ENCODE measurements at regions not wholly inside any gene's neighbourhood (a gene's known extent, or its start where the extent isn't known, plus 50 kb on each side); places are given as distances from the start of the nearest gene placed in this dataset.
"Not testable (repeated sequence)": the region's sequence is repeated elsewhere in the genome, so short reads cannot be mapped to it uniquely, and the experiment has no call there.

DNA sequence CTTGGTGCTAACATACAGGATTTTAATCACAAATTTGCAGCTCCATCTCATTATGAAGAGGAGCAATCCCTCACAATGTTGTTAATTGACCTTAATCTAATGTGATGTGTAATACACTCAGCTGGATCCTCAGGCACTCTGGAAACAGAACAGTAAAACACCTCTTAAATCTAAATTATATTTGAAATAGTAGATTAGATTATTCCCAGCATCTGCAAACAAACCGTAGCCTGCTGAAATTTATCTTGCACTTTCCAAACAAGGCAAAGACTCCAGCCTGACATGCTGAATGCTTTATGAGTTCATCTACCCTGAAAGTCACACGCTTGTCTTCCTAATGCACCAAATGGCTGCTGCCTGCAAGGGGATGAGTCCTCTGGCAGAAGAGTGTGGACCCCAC lies 402.3 kb upstream of the GYPC start:
- DNase-seq (ENCODE audit: low spot score in 2 of 2): no peak
- intact Hi-C loops (cut with DNase I; ENCODE audit: low total_unique reads): no loop called here
- no peak overlapping the region for H3K4me3 ChIP-seq (ENCODE audit: low read depth, poor library complexity, severe bottlenecking)
- TF ChIP-seq CTCF (IDR thresholded peaks at IDR 0.05): no peak
- no peak for TF ChIP-seq POLR2A (IDR thresholded peaks at IDR 0.05)
- 62 to 63% methylated on average over 2 of the region's 2 CpGs for WGBS, 2 donors

DNA sequence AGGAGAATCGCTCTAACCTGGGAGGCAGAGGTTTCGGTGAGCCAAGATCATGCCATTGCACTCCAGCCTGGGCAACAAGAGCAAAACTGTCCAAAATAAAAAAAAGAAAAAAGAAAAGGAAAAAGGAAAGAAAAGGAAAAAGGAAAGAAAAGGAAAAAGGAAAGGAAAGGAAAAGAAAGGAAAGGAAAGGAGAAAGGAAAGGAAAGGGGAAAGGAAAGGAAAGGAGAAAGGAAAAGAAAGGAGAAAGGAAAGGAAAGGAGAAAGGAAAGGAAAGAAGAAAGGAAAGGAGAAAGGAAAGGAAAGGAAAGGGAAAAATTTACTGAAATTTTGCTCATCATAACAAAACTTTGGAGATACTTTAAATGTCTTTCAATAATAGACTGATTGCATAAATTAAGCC lies 391.3 kb upstream of the GYPC start:
- intact Hi-C loops (cut with DNase I; ENCODE audit: low total_unique reads): no loop called here
- no peak overlapping the region for H3K4me3 ChIP-seq (ENCODE audit: low read depth, poor library complexity, severe bottlenecking)
- WGBS, 2 donors: 96 to 98% methylated on average over 2 of the region's 2 CpGs
- TF ChIP-seq CTCF (IDR thresholded peaks at IDR 0.05) (no peak), POLR2A (IDR thresholded peaks at IDR 0.05) (no peak)
- no peak for DNase-seq (ENCODE audit: low spot score in 2 of 2)

GRCh38 chr2:126269911-126270310 lies 386.0 kb upstream of the GYPC start:
- no peak overlapping the region for H3K4me3 ChIP-seq (ENCODE audit: low read depth, poor library complexity, severe bottlenecking)
- intact Hi-C loops (cut with DNase I; ENCODE audit: low total_unique reads): no loop called here
- TF ChIP-seq POLR2A (IDR thresholded peaks at IDR 0.05): no peak
- TF ChIP-seq CTCF (IDR thresholded peaks at IDR 0.05): no peak
- 88 to 90% methylated on average over 3 of the region's 3 CpGs for WGBS, 2 donors
- DNase-seq (ENCODE audit: low spot score in 2 of 2): no peak

GRCh38 chr2:126270587-126270986 lies 385.4 kb upstream of the GYPC start:
- intact Hi-C loops (cut with DNase I; ENCODE audit: low total_unique reads): no loop called here
- H3K4me3 ChIP-seq (ENCODE audit: low read depth, poor library complexity, severe bottlenecking): no peak overlapping the region
- no peak for DNase-seq (ENCODE audit: low spot score in 2 of 2)
- 30 to 33% methylated on average over 2 of the region's 2 CpGs for WGBS, 2 donors
- no peak for TF ChIP-seq POLR2A (IDR thresholded peaks at IDR 0.05)
- TF ChIP-seq CTCF (IDR thresholded peaks at IDR 0.05): no peak

DNA sequence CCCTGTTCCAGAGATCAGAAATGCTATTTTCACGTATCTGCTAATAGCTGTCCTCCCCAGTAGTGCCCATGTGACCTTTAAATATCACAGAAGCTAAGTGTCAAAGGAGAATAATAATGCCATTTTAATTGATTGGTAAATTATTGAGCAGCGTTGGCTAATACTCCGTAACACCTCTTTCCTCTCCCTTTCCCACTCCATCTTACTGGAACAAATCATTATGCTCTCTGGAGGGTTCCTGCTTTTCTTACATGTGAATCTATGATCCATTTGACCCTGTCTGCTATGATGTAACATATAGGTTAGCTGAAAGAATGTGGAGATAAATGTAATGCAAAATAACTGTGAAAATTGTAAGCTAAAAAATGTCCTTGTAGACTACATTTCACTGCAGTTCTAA lies 383.6 kb upstream of the GYPC start:
- intact Hi-C loops (cut with DNase I; ENCODE audit: low total_unique reads): no loop called here
- no peak overlapping the region for H3K4me3 ChIP-seq (ENCODE audit: low read depth, poor library complexity, severe bottlenecking)
- WGBS, 2 donors: 70% methylated on average over 3 of the region's 3 CpGs
- no peak for TF ChIP-seq CTCF (IDR thresholded peaks at IDR 0.05)
- no peak for TF ChIP-seq POLR2A (IDR thresholded peaks at IDR 0.05)
- DNase-seq (ENCODE audit: low spot score in 2 of 2): no peak

GRCh38 chr2:126275098-126275497 lies 380.9 kb upstream of the GYPC start:
- no peak for DNase-seq (ENCODE audit: low spot score in 2 of 2)
- intact Hi-C loops (cut with DNase I; ENCODE audit: low total_unique reads): no loop called here
- WGBS, 2 donors: 88% methylated on average over 2 of the region's 2 CpGs

DNA sequence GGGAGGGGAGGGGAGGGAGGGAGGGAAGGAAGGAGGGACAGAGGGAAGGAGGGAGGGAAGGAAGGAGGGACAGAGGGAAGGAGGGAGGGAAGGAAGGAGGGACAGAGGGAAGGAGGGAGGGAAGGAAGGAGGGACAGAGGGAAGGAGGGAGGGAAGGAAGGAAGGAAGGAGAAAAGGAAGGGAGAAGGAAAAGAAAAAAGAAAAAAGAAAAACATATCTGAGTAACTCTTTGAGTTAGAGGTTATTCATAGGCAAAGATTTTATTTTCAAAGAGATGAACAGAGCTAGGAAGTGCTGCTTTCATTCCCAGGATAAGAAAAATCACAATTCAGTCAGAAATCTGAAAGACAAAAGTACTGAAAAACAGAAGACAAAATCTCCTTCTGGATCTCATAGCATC lies 379.7 kb upstream of the GYPC start:
- intact Hi-C loops (cut with DNase I; ENCODE audit: low total_unique reads); DNase-seq (ENCODE audit: low spot score in 2 of 2); H3K4me3 ChIP-seq (ENCODE audit: low read depth, poor library complexity, severe bottlenecking): not testable (repeated sequence)

More at GRCh38 chr2:126275098-126275497, 380.9 kb upstream of the GYPC start:
- no peak overlapping the region for H3K4me3 ChIP-seq (ENCODE audit: low read depth, poor library complexity, severe bottlenecking)
- TF ChIP-seq CTCF (IDR thresholded peaks at IDR 0.05) (no peak), POLR2A (IDR thresholded peaks at IDR 0.05) (no peak)

Data from lower leg skin (tissue), 4 donors.